CD14-positive monocyte (primary cell): ENCODE measurements at regions not wholly inside any gene's neighbourhood (a gene's known extent, or its start where the extent isn't known, plus 50 kb on each side); places are given as distances from the start of the nearest gene placed in this dataset.

Experiments used
- DNase-seq, 3 donors: peaks; one replicate each; pipeline ENCODE4 v3.0.0-alpha.2; 2011 to 2022
- H2AFZ ChIP-seq: 2 replicates; pipeline ENCODE4 v1.6.0; 2012; ENCODE audit warnings: mild to moderate bottlenecking, low read depth, low read length, inconsistent platforms; ENCODE audit not compliant: insufficient read depth, poor library complexity, severe bottlenecking
- H3K27ac ChIP-seq, 2 donors: 1 replicate in 1 of 2; 2 replicates in 1 of 2; pipeline ENCODE4 v1.5.1; 2012 to 2013; ENCODE audit warnings: low read length in 2 of 2, control low read depth in 1 of 2, inconsistent platforms in 1 of 2, low read depth in 1 of 2, mild to moderate bottlenecking in 1 of 2
- H3K27me3 ChIP-seq, 2 donors: one replicate each; pipeline versions ENCODE4 v1.6.0 to v1.6.1; 2011 to 2013; ENCODE audit warnings: low read length in 2 of 2; ENCODE audit not compliant: control insufficient read depth in 2 of 2, insufficient read depth in 2 of 2
- H3K36me3 ChIP-seq, 2 donors: replicated peaks in 1 of 2; 1 replicate in 1 of 2; 2 replicates in 1 of 2; pipeline versions ENCODE4 v1.5.1 to v1.6.1; 2012 to 2013; ENCODE audit warnings: low read length in 2 of 2, control low read depth in 1 of 2, inconsistent platforms in 1 of 2, mild to moderate bottlenecking in 1 of 2; ENCODE audit not compliant: insufficient read depth in 2 of 2, control insufficient read depth in 1 of 2
- H3K4me1 ChIP-seq, 2 donors: 1 replicate in 1 of 2; 2 replicates in 1 of 2; pipeline versions ENCODE4 v1.5.1 to v1.6.1; 2012 to 2013; ENCODE audit warnings: low read length in 2 of 2, control low read depth in 1 of 2, inconsistent platforms in 1 of 2, mild to moderate bottlenecking in 1 of 2, moderate library complexity in 1 of 2; ENCODE audit not compliant: insufficient read depth in 2 of 2, control insufficient read depth in 1 of 2
- H3K4me2 ChIP-seq: replicated peaks from 2 replicates; pipeline ENCODE3; 2012; ENCODE audit warnings: low read length, moderate library complexity, mild to moderate bottlenecking; ENCODE audit not compliant: poor library complexity, severe bottlenecking; ENCODE audit errors: extremely low read depth
- H3K4me3 ChIP-seq, 3 experiments: fragments of 200-600 bp in 1 of 3; sonication (generic) in 1 of 3; replicated peaks in 1 of 3; 1 replicate in 2 of 3; 2 replicates in 1 of 3; pipeline ENCODE4 v1.5.1; 2011 to 2013; ENCODE audit warnings: low read length in 3 of 3, mild to moderate bottlenecking in 3 of 3, control low read depth in 2 of 3, low read depth in 2 of 3, inconsistent platforms in 1 of 3, moderate library complexity in 1 of 3
- H3K79me2 ChIP-seq: 2 replicates; pipeline ENCODE4 v1.6.0; 2012; ENCODE audit warnings: mild to moderate bottlenecking, control low read depth, inconsistent platforms, low read length, moderate library complexity; ENCODE audit not compliant: insufficient read depth
- H3K9ac ChIP-seq: 2 replicates; pipeline ENCODE4 v1.6.0; 2017; ENCODE audit warnings: low read length, mild to moderate bottlenecking; ENCODE audit not compliant: insufficient read depth, poor library complexity, severe bottlenecking
- H3K9me3 ChIP-seq, 2 donors: replicated peaks in 1 of 2; 1 replicate in 1 of 2; 2 replicates in 1 of 2; pipeline versions ENCODE4 v1.5.1 to v1.6.1; 2012 to 2013; ENCODE audit warnings: low read length in 2 of 2, control low read depth in 1 of 2; ENCODE audit not compliant: control insufficient read depth in 1 of 2, insufficient read depth in 1 of 2
- H4K20me1 ChIP-seq: 2 replicates; pipeline ENCODE4 v1.6.0; 2012; ENCODE audit warnings: mild to moderate bottlenecking, low read length, control low read depth, moderate library complexity; ENCODE audit not compliant: insufficient read depth
- H3K27ac Mint-ChIP-seq, 7 donors: one replicate each; pipeline ENCODE4 v1.8.0; 2020; ENCODE audit warnings: mild to moderate bottlenecking in 7 of 7, mixed read lengths in 7 of 7, moderate library complexity in 6 of 7, inconsistent platforms in 2 of 7
- H3K27me3 Mint-ChIP-seq, 3 donors: one replicate each; pipeline ENCODE4 v1.8.0; 2021 to 2022; ENCODE audit warnings: low read depth in 3 of 3, mild to moderate bottlenecking in 3 of 3, mixed read lengths in 3 of 3, moderate library complexity in 3 of 3, inconsistent platforms in 1 of 3
- H3K36me3 Mint-ChIP-seq, 2 donors: one replicate each; pipeline ENCODE4 v1.8.0; 2020; ENCODE audit warnings: mixed read lengths in 2 of 2, inconsistent platforms in 1 of 2, mild to moderate bottlenecking in 1 of 2
- H3K4me1 Mint-ChIP-seq: one replicate; pipeline ENCODE4 v1.8.0; 2020; ENCODE audit warnings: mild to moderate bottlenecking, mixed read lengths
- H3K4me3 Mint-ChIP-seq, 2 donors: one replicate each; pipeline ENCODE4 v1.8.0; 2020; ENCODE audit warnings: mild to moderate bottlenecking in 2 of 2, mixed read lengths in 2 of 2, moderate library complexity in 1 of 2
- H3K9me3 Mint-ChIP-seq, 7 donors: one replicate each; pipeline ENCODE4 v1.8.0; 2020 to 2022; ENCODE audit warnings: mixed read lengths in 7 of 7, mild to moderate bottlenecking in 6 of 7, moderate library complexity in 6 of 7, inconsistent platforms in 2 of 7
- WGBS: methylation state at CpG from one replicate; pipeline ENCODE4 v1.1.5; 2013; ENCODE audit warnings: missing lambda C conversion rate; ENCODE audit not compliant: insufficient coverage; 5-methylcytosine and 5-hydroxymethylcytosine counted together
- intact Hi-C, 2 donors: fragments of 100-400 bp; cut with micrococcal nuclease; formaldehyde crosslinking; loops; one replicate each; pipeline versions ENCODE4 v1.15.0 to v1.15.1; 2023
- TF ChIP-seq, protein P1 (sequence below): fragments of 200-600 bp; IDR thresholded peaks from one replicate; pipeline ENCODE4 v1.8.0; 2022; ENCODE audit warnings: antibody characterized with exemption, mild to moderate bottlenecking

- TF ChIP-seq, protein P1, sequence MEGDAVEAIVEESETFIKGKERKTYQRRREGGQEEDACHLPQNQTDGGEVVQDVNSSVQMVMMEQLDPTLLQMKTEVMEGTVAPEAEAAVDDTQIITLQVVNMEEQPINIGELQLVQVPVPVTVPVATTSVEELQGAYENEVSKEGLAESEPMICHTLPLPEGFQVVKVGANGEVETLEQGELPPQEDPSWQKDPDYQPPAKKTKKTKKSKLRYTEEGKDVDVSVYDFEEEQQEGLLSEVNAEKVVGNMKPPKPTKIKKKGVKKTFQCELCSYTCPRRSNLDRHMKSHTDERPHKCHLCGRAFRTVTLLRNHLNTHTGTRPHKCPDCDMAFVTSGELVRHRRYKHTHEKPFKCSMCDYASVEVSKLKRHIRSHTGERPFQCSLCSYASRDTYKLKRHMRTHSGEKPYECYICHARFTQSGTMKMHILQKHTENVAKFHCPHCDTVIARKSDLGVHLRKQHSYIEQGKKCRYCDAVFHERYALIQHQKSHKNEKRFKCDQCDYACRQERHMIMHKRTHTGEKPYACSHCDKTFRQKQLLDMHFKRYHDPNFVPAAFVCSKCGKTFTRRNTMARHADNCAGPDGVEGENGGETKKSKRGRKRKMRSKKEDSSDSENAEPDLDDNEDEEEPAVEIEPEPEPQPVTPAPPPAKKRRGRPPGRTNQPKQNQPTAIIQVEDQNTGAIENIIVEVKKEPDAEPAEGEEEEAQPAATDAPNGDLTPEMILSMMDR = no peak
- Mint-ChIP-seq H3K27me3 (peaks cover 5 to 10% (median 6%) of the 10 kb centered on the region in 3 donors), H3K9me3 (peaks cover 0 to 1% (median 0%) of the 10 kb centered on the region in 7 donors), H3K4me1 (no peaks in the 10 kb centered on the region), H3K36me3 (no peaks in the 10 kb centered on the region), H3K4me3 (no peak overlapping the region), H3K27ac (no peak overlapping the region)
- Histone ChIP-seq H2AFZ (no peak overlapping the region), H3K4me3 (no peak overlapping the region), H3K4me1 (peaks cover 0 to under 1% of the 10 kb centered on the region in 2 donors), H3K79me2 (no peaks in the 10 kb centered on the region), H4K20me1 (no peaks in the 10 kb centered on the region), H3K36me3 (no peaks in the 10 kb centered on the region), H3K9me3 (no peaks in the 10 kb centered on the region), H3K27ac (no peak overlapping the region), H3K9ac (no peak overlapping the region), H3K4me2 (no peak overlapping the region), H3K27me3 (peaks cover 0 to 2% of the 10 kb centered on the region in 2 donors)
- DNase-seq = no peak
- intact Hi-C loops = no loop called here
- 78% methylated on average over 10 of the region's 11 CpGs for WGBS
Measured at GRCh38 chr15:93311620-93312019, 222.6 kb upstream of the RGMA start.

DNA sequence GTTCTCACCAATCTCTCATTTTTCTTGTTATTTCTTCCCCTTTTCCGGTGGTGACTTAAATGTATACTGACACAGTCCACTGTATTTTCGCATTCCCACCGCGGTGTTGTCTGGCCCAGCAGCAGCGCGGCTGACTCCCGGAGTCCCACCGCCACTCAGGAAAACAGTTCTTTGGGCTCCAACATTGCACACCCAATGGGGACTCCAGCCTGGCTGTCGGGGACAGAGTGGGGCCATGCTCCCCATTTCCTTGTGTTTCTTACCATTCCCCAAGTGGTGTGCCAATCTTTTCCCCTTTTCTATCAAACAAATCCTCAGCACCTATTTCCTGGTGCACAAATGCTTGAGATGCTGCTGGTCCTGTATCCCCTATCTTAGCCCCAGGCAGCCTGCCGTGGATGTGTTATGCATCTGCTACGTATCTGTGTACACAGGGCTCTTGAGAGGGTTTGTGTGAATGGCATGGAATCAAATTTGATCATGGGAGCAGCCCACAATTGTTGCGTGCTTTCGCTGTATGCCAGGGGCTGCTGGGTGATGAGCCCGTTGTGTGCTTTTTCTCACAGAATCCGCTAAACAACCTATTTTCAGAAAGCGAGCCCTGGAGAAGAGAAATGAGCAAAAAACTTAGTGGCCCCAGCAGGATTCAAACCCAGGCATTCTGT lies 219.1 kb upstream of the RGMA start:
- no peak for DNase-seq
- Histone ChIP-seq H3K9ac (no peak overlapping the region), H3K36me3 (no peaks in the 10 kb centered on the region), H2AFZ (no peak overlapping the region), H3K27ac (no peak overlapping the region), H3K79me2 (no peaks in the 10 kb centered on the region), H3K4me2 (no peak overlapping the region), H3K9me3 (no peaks in the 10 kb centered on the region), H4K20me1 (no peaks in the 10 kb centered on the region), H3K27me3 (no peaks in the 10 kb centered on the region), H3K4me3 (no peak overlapping the region), H3K4me1 (no peaks in the 10 kb centered on the region)
- H3K27ac Mint-ChIP-seq = no peak overlapping the region
- intact Hi-C loops = loop anchor here (10.0 kb wide), 1 partner anchor 223 kb away; the partner anchor contains the start of gene RGMA (in 2 of the 2)
- no peaks in the 10 kb centered on the region for H3K9me3 Mint-ChIP-seq
- no peaks in the 10 kb centered on the region for H3K4me1 Mint-ChIP-seq
- H3K36me3 Mint-ChIP-seq = no peaks in the 10 kb centered on the region
- no peak overlapping the region for H3K4me3 Mint-ChIP-seq
- peaks cover 2 to 10% (median 5%) of the 10 kb centered on the region in 3 donors for H3K27me3 Mint-ChIP-seq
- WGBS = 95% methylated on average over 13 of the region's 16 CpGs
- TF ChIP-seq, protein P1 = no peak
